ENCODE measurements at regions not wholly inside any gene's neighbourhood (a gene's known extent, or its start where the extent isn't known, plus 50 kb on each side); places are given as distances from the start of the nearest gene placed in this dataset.

- TF ChIP-seq, protein P1, sequence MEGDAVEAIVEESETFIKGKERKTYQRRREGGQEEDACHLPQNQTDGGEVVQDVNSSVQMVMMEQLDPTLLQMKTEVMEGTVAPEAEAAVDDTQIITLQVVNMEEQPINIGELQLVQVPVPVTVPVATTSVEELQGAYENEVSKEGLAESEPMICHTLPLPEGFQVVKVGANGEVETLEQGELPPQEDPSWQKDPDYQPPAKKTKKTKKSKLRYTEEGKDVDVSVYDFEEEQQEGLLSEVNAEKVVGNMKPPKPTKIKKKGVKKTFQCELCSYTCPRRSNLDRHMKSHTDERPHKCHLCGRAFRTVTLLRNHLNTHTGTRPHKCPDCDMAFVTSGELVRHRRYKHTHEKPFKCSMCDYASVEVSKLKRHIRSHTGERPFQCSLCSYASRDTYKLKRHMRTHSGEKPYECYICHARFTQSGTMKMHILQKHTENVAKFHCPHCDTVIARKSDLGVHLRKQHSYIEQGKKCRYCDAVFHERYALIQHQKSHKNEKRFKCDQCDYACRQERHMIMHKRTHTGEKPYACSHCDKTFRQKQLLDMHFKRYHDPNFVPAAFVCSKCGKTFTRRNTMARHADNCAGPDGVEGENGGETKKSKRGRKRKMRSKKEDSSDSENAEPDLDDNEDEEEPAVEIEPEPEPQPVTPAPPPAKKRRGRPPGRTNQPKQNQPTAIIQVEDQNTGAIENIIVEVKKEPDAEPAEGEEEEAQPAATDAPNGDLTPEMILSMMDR (IDR thresholded peaks at IDR 0.05; ENCODE audit: low read depth, low read length, missing control alignments) = no peak
- H3K4me3 ChIP-seq (replicated peaks; ENCODE audit: low read depth, low read length) = no peak overlapping the region
- no peak for DNase-seq (ENCODE audit: extremely low read depth, low read depth)
These were observed 63.8 kb upstream of the DAPK1 start for GRCh38 chr9:87433853-87434252.

GRCh38 chr9:87434366-87434765, 63.3 kb upstream of the DAPK1 start:
- H3K4me3 ChIP-seq (replicated peaks; ENCODE audit: low read depth, low read length) = no peak overlapping the region
- no peak for DNase-seq (ENCODE audit: extremely low read depth, low read depth)
- TF ChIP-seq, protein P1 (IDR thresholded peaks at IDR 0.05; ENCODE audit: low read depth, low read length, missing control alignments) = no peak

- DNase-seq (ENCODE audit: extremely low read depth, low read depth) = no peak
These were observed 62.3 kb upstream of the DAPK1 start for GRCh38 chr9:87435189-87435880.

GRCh38 chr9:87436716-87437115, 61.0 kb upstream of the DAPK1 start:
- no peak for DNase-seq (ENCODE audit: extremely low read depth, low read depth)

More at GRCh38 chr9:87435189-87435880, 62.3 kb upstream of the DAPK1 start:
- TF ChIP-seq, protein P1 (IDR thresholded peaks at IDR 0.05; ENCODE audit: low read depth, low read length, missing control alignments) = no peak
- H3K4me3 ChIP-seq (replicated peaks; ENCODE audit: low read depth, low read length) = no peak overlapping the region

DNA sequence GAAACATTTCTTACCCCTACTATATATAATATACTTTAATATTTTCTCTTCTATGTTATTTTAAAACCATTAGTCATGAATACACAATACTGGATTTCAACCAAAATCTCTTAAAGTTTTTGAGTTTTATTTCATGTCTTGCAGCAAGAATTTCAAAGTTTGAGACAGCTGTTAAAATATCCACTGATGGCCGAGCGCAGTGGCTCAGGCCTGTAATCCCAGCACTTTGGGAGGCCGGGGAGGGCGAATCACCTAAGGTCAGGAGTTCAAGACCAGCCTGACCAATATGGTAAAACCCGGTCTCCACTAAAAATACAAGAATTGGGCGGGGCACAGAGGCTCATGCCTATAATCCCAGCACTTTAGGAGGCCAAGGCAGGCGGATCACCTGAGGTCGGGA, 59.7 kb upstream of the DAPK1 start:
- no peak for DNase-seq (ENCODE audit: extremely low read depth, low read depth)
- no peak overlapping the region for H3K4me3 ChIP-seq (replicated peaks; ENCODE audit: low read depth, low read length)
- TF ChIP-seq, protein P1 (IDR thresholded peaks at IDR 0.05; ENCODE audit: low read depth, low read length, missing control alignments) = no peak

More at GRCh38 chr9:87436716-87437115, 61.0 kb upstream of the DAPK1 start:
- H3K4me3 ChIP-seq (replicated peaks; ENCODE audit: low read depth, low read length) = no peak overlapping the region
- TF ChIP-seq, protein P1 (IDR thresholded peaks at IDR 0.05; ENCODE audit: low read depth, low read length, missing control alignments) = no peak

DNA sequence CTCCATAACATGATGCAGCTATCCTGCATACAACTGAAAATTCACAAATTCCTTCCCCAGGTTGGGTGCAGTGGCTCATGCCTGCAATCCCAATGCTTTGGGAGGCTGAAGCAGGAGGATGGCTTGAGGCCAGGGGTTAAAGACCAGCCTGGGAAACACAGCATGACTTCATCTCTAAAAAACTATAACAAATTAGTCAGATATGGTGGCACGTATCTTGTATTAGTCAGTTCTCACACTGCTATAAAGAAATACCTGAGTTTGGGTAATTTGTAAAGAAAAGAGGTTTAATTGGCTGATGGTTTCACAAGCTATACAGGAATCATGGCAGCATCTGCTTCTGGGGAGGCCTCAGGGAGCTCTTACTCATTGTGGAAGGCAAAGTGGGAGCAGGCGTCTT, 56.4 kb upstream of the DAPK1 start:
- TF ChIP-seq, protein P1 (IDR thresholded peaks at IDR 0.05; ENCODE audit: low read depth, low read length, missing control alignments) = no peak
- H3K4me3 ChIP-seq (replicated peaks; ENCODE audit: low read depth, low read length) = no peak overlapping the region
- no peak for DNase-seq (ENCODE audit: extremely low read depth, low read depth)

- no peak for DNase-seq (ENCODE audit: extremely low read depth, low read depth)
- TF ChIP-seq, protein P1 (IDR thresholded peaks at IDR 0.05; ENCODE audit: low read depth, low read length, missing control alignments) = no peak
These were observed 55.2 kb upstream of the DAPK1 start for GRCh38 chr9:87442451-87442850.

More at GRCh38 chr9:87442451-87442850, 55.2 kb upstream of the DAPK1 start:
- H3K4me3 ChIP-seq (replicated peaks; ENCODE audit: low read depth, low read length) = no peak overlapping the region

Data from HFF-Myc (cell line).